K562 (cell line): ENCODE measurements at regions not wholly inside any gene's neighbourhood (a gene's known extent, or its start where the extent isn't known, plus 50 kb on each side); places are given as distances from the start of the nearest gene placed in this dataset.

Experiments used
- CBFB ChIP-seq: sonication (generic); formaldehyde crosslinking; IDR thresholded peaks from 2 replicates; pipeline ENCODE4 v1.4.0; 2020; ENCODE audit warnings: mild to moderate bottlenecking, missing genetic modification reagents
- CHD7 ChIP-seq: fragments of 200-600 bp; sonication (generic); IDR thresholded peaks from one replicate; pipeline ENCODE4 v1.6.1; 2012; ENCODE audit warnings: mild to moderate bottlenecking, low read depth, low read length, inconsistent platforms
- CTCF ChIP-seq, 3 experiments: IDR thresholded peaks in 2 of 3; conservative IDR thresholded peaks in 1 of 3; 2 replicates each; pipeline ENCODE4 v1.5.1; 2011 to 2012; ENCODE audit warnings: low read length in 3 of 3, mild to moderate bottlenecking in 3 of 3, control low read depth in 2 of 3, improper control_type of control experiment in 1 of 3, inconsistent platforms in 1 of 3, low read depth in 1 of 3, mixed read lengths in 1 of 3, moderate library complexity in 1 of 3; ENCODE audit not compliant: insufficient read depth in 2 of 3
- DEAF1 ChIP-seq: fragments of 450-650 bp; formaldehyde crosslinking; IDR thresholded peaks from 2 replicates; pipeline ENCODE4 v1.4.0; 2020; ENCODE audit warnings: mild to moderate bottlenecking, moderate library complexity
- GABPA ChIP-seq: fragments of 200-800 bp; sonication (Bioruptor generic); conservative IDR thresholded peaks from 2 replicates; pipeline ENCODE4 v1.6.1; 2016; ENCODE audit warnings: low read depth, missing genetic modification characterization, missing compliant biosample characterization
- HMGXB4 ChIP-seq: sonication (generic); formaldehyde crosslinking; IDR thresholded peaks from 2 replicates; pipeline ENCODE4 v1.8.1; 2023; ENCODE audit warnings: mild to moderate bottlenecking, missing genetic modification reagents
- KAT7 ChIP-seq: sonication (generic); formaldehyde crosslinking; IDR thresholded peaks from 2 replicates; pipeline ENCODE4 v1.8.0; 2022; ENCODE audit warnings: missing genetic modification reagents, mild to moderate bottlenecking, borderline replicate concordance
- MAFK ChIP-seq: IDR thresholded peaks from 2 replicates; pipeline ENCODE4 v1.6.1; 2011; ENCODE audit warnings: low read length, improper control_type of control experiment
- RBM39 ChIP-seq: fragments of 200-400 bp; formaldehyde crosslinking; optimal IDR thresholded peaks from 2 replicates; pipeline ENCODE3; 2018; ENCODE audit warnings: low read depth, low read length
- RFX5 ChIP-seq: IDR thresholded peaks from 2 replicates; pipeline ENCODE4 v1.6.1; 2011; ENCODE audit warnings: low read depth, mild to moderate bottlenecking, improper control_type of control experiment, low read length
- SPI1 ChIP-seq: IDR thresholded peaks from 2 replicates; pipeline ENCODE4 v1.6.1; 2011; ENCODE audit warnings: low read depth, low read length, control low read depth, borderline replicate concordance
- YY1 ChIP-seq, 3 experiments: IDR thresholded peaks; 2 replicates each; pipeline ENCODE4 v1.6.1; 2011; ENCODE audit warnings: low read length in 2 of 3, mild to moderate bottlenecking in 2 of 3, moderate library complexity in 2 of 3, borderline replicate concordance in 1 of 3, control low read depth in 1 of 3, low read depth in 1 of 3; ENCODE audit not compliant: insufficient read depth in 3 of 3, insufficient replicate concordance in 2 of 3, control insufficient read depth in 1 of 3, insufficient read length in 1 of 3; ENCODE audit errors: extremely low read depth in 1 of 3
- ZBTB1 ChIP-seq: sonication (generic); formaldehyde crosslinking; IDR thresholded peaks from 2 replicates; pipeline ENCODE4 v1.8.1; 2023; ENCODE audit warnings: missing genetic modification reagents, low read depth, mild to moderate bottlenecking, borderline replicate concordance

- TF ChIP-seq MAFK (no peak), YY1 (IDR thresholded peaks at IDR 0.05; ENCODE audit: borderline replicate concordance in 1 of 3, control insufficient read depth in 1 of 3, extremely low read depth in 1 of 3, insufficient read depth in 3 of 3, insufficient read length in 1 of 3, insufficient replicate concordance in 2 of 3, low read depth in 1 of 3, low read length in 2 of 3) (no peak), KAT7 (CRISPR knock-in tag) (no peak), DEAF1 (CRISPR knock-in tag) (no peak), SPI1 (no peak), RFX5 (no peak), RBM39 (no peak), ZBTB1 (CRISPR knock-in tag) (no peak), CBFB (CRISPR knock-in tag) (no peak), CTCF (IDR thresholded peaks at IDR 0.05 in 2 of 3, conservative IDR thresholded peaks at IDR 0.05 in 1 of 3; ENCODE audit: insufficient read depth in 2 of 3, low read depth in 1 of 3, low read length in 3 of 3) (no peak), CHD7 (no peak), GABPA (tag) (no peak), HMGXB4 (no peak)
Observed at GRCh38 chr15:39363761-39364586, 216.9 kb upstream of the THBS1 start.
